AG09309 (cell line): ENCODE measurements at regions not wholly inside any gene's neighbourhood (a gene's known extent, or its start where the extent isn't known, plus 50 kb on each side); places are given as distances from the start of the nearest gene placed in this dataset.

Source experiments
- DNase-seq: peaks from one replicate; pipeline ENCODE4 v3.0.0-alpha.2; 2010; ENCODE audit warnings: low read depth
- H3K4me3 ChIP-seq: 2 replicates; pipeline ENCODE4 v1.5.1; 2011; ENCODE audit warnings: mild to moderate bottlenecking, low read depth, low read length, moderate library complexity; ENCODE audit not compliant: control insufficient read depth
- CTCF ChIP-seq: IDR thresholded peaks from 2 replicates; pipeline ENCODE4 v1.5.1; 2011; ENCODE audit warnings: mild to moderate bottlenecking, low read depth, low read length, inconsistent platforms; ENCODE audit not compliant: insufficient read depth, control insufficient read depth; ENCODE audit errors: missing control alignments

GRCh38 chr2:75258620-75259019 is 59.3 kb upstream of the TACR1 start:
- DNase-seq, result no peak
- H3K4me3 ChIP-seq, result no peak overlapping the region
- no peak for TF ChIP-seq CTCF

- DNase-seq, result no peak
- H3K4me3 ChIP-seq, result no peak overlapping the region
- TF ChIP-seq CTCF, result no peak
Measured at GRCh38 chr2:75256485-75256884, 57.2 kb upstream of the TACR1 start.

- no peak for DNase-seq
- TF ChIP-seq CTCF, result no peak
Measured at GRCh38 chr2:75253526-75253925, 54.2 kb upstream of the TACR1 start.

GRCh38 chr2:75251896-75252295 is 52.6 kb upstream of the TACR1 start:
- H3K4me3 ChIP-seq, result no peak overlapping the region
- no peak for TF ChIP-seq CTCF
- DNase-seq, result no peak

More at GRCh38 chr2:75253526-75253925, 54.2 kb upstream of the TACR1 start:
- no peak overlapping the region for H3K4me3 ChIP-seq
